ENCODE measurements at regions not wholly inside any gene's neighbourhood (a gene's known extent, or its start where the extent isn't known, plus 50 kb on each side); places are given as distances from the start of the nearest gene placed in this dataset.

GRCh38 chr14:84209031-84209430 lies 1320.9 kb upstream of the FLRT2 start:
- no peak for TF ChIP-seq CTCF (IDR thresholded peaks at IDR 0.05; ENCODE audit: poor library complexity)
- TF ChIP-seq EZH2 (IDR thresholded peaks at IDR 0.05; ENCODE audit: borderline replicate concordance): no peak
